ENCODE measurements at regions not wholly inside any gene's neighbourhood (a gene's known extent, or its start where the extent isn't known, plus 50 kb on each side); places are given as distances from the start of the nearest gene placed in this dataset.

GRCh38 chr19:29145756-29146155, 67.2 kb downstream of the UQCRFS1 start:
- Histone ChIP-seq H4K20me1 (ENCODE audit: control insufficient read depth, insufficient read depth) (no peaks in the 10 kb centered on the region), H3K79me2 (ENCODE audit: control insufficient read depth, insufficient read depth, low read length) (no peaks in the 10 kb centered on the region), H3K27me3 (replicated peaks in 1 of 2; ENCODE audit: control insufficient read depth in 2 of 2, insufficient read depth in 2 of 2, low read length in 1 of 2) (no peaks in the 10 kb centered on the region), H3K36me3 (ENCODE audit: control insufficient read depth in 2 of 2, insufficient read depth in 2 of 2, low read length in 1 of 2) (no peaks in the 10 kb centered on the region), H3K27ac (ENCODE audit: control insufficient read depth, insufficient read depth) (no peak overlapping the region), H2AFZ (ENCODE audit: control insufficient read depth, low read depth, low read length) (no peak overlapping the region), H3K9me3 (replicated peaks; ENCODE audit: control insufficient read depth, insufficient read depth, low read length) (no peaks in the 10 kb centered on the region), H3K9ac (ENCODE audit: control insufficient read depth, insufficient read depth, low read length) (no peak overlapping the region), H3K4me1 (ENCODE audit: control insufficient read depth, insufficient read depth, low read length) (no peaks in the 10 kb centered on the region), H3K4me2 (ENCODE audit: control insufficient read depth, insufficient read depth) (no peak overlapping the region), H3K4me3 (no peak overlapping the region)
- no peak for DNase-seq (ENCODE audit: low read depth, low spot score)
- ChIA-PET POLR2A (no interaction called here), RAD21 (ENCODE audit: unreplicated experiment) (interaction anchor here (0.6 kb wide), 1 partner anchor 95 kb away, joined by 3 read pairs; no protein-coding TSS in a partner anchor), CTCF (no interaction called here), SMC1A (ENCODE audit: uncharacterized antibody, unreplicated experiment) (no interaction called here)
- in situ Hi-C loops (cut with MboI), result no loop called here
- ATAC-seq, result no peak
- TF ChIP-seq RAD51 (IDR thresholded peaks at IDR 0.05), result no peak
- no peak for TF ChIP-seq JUND (IDR thresholded peaks at IDR 0.05; ENCODE audit: low read depth, low read length)
- TF ChIP-seq HDAC6 (IDR thresholded peaks at IDR 0.05; ENCODE audit: unreplicated experiment), result no peak
- TF ChIP-seq CBX3 (IDR thresholded peaks at IDR 0.05; ENCODE audit: borderline replicate concordance, low read depth), result no peak
- TF ChIP-seq ETV6 (conservative IDR thresholded peaks at IDR 0.05 in 1 of 2, IDR thresholded peaks at IDR 0.05 in 1 of 2; ENCODE audit: borderline replicate concordance in 1 of 2, low read depth in 1 of 2), result no peak
- TF ChIP-seq ATF7 (IDR thresholded peaks at IDR 0.05; ENCODE audit: low read depth), result no peak
- TF ChIP-seq POLR2A (IDR thresholded peaks at IDR 0.05; ENCODE audit: low read depth, low read length), result no peak
- no peak for TF ChIP-seq EP300 (IDR thresholded peaks at IDR 0.05; ENCODE audit: borderline replicate concordance in 1 of 2, control insufficient read depth in 1 of 2, low read depth in 2 of 2, low read length in 2 of 2)
- no peak for TF ChIP-seq FOXM1 (IDR thresholded peaks at IDR 0.05; ENCODE audit: low read depth, low read length)
- no TSS peak for BruUV-seq (replicated peaks)
- 3% methylated on average over 4 of the region's 4 CpGs for WGBS (ENCODE audit: insufficient coverage, insufficient replicate concordance, low lambda C conversion rate, missing lambda C conversion rate)
- intact Hi-C loops (cut with micrococcal nuclease; ENCODE audit: unreplicated experiment), result no loop called here
- no peak for FAIRE-seq

- H3K4me1 ChIP-seq (ENCODE audit: control insufficient read depth, insufficient read depth, low read length), result no peaks in the 10 kb centered on the region
- TF ChIP-seq, protein P1, sequence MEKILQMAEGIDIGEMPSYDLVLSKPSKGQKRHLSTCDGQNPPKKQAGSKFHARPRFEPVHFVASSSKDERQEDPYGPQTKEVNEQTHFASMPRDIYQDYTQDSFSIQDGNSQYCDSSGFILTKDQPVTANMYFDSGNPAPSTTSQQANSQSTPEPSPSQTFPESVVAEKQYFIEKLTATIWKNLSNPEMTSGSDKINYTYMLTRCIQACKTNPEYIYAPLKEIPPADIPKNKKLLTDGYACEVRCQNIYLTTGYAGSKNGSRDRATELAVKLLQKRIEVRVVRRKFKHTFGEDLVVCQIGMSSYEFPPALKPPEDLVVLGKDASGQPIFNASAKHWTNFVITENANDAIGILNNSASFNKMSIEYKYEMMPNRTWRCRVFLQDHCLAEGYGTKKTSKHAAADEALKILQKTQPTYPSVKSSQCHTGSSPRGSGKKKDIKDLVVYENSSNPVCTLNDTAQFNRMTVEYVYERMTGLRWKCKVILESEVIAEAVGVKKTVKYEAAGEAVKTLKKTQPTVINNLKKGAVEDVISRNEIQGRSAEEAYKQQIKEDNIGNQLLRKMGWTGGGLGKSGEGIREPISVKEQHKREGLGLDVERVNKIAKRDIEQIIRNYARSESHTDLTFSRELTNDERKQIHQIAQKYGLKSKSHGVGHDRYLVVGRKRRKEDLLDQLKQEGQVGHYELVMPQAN (conservative IDR thresholded peaks at IDR 0.05), result no peak
- TF ChIP-seq SRF (IDR thresholded peaks at IDR 0.05; ENCODE audit: low read depth in 2 of 2, low read length in 2 of 2) (no peak), MEF2B (IDR thresholded peaks at IDR 0.05; ENCODE audit: partially characterized antibody, poor library complexity, severe bottlenecking) (no peak), EED (IDR thresholded peaks at IDR 0.05; ENCODE audit: low read depth) (no peak), SREBF2 (IDR thresholded peaks at IDR 0.05; ENCODE audit: low read length) (no peak), RFX5 (IDR thresholded peaks at IDR 0.05; ENCODE audit: low read depth, low read length) (no peak), LARP7 (IDR thresholded peaks at IDR 0.05) (no peak), MXI1 (IDR thresholded peaks at IDR 0.05; ENCODE audit: low read depth, low read length) (no peak)
- ChIA-PET SMC1A (ENCODE audit: uncharacterized antibody, unreplicated experiment) (no interaction called here), CTCF (no interaction called here), RAD21 (ENCODE audit: unreplicated experiment) (no interaction called here), POLR2A (no interaction called here)
- FAIRE-seq, result no peak
- H4K20me1 ChIP-seq (ENCODE audit: control insufficient read depth, insufficient read depth), result no peaks in the 10 kb centered on the region
- no peak overlapping the region for H3K9ac ChIP-seq (ENCODE audit: control insufficient read depth, insufficient read depth, low read length)
- no peak overlapping the region for H2AFZ ChIP-seq (ENCODE audit: control insufficient read depth, low read depth, low read length)
- in situ Hi-C loops (cut with MboI) (no loop called here), intact Hi-C loops (cut with micrococcal nuclease; ENCODE audit: unreplicated experiment) (no loop called here)
- no peaks in the 10 kb centered on the region for H3K27me3 ChIP-seq (replicated peaks in 1 of 2; ENCODE audit: control insufficient read depth in 2 of 2, insufficient read depth in 2 of 2, low read length in 1 of 2)
- no peaks in the 10 kb centered on the region for H3K79me2 ChIP-seq (ENCODE audit: control insufficient read depth, insufficient read depth, low read length)
- no peaks in the 10 kb centered on the region for H3K36me3 ChIP-seq (ENCODE audit: control insufficient read depth in 2 of 2, insufficient read depth in 2 of 2, low read length in 1 of 2)
- no peak overlapping the region for H3K4me3 ChIP-seq
- H3K9me3 ChIP-seq (replicated peaks; ENCODE audit: control insufficient read depth, insufficient read depth, low read length), result peaks cover 3% of the 10 kb centered on the region; the same call in 1 of the 3 replicates
- no TSS peak for BruUV-seq (replicated peaks)
- no peak for ATAC-seq
- DNase-seq (ENCODE audit: low read depth, low spot score), result no peak
- H3K4me2 ChIP-seq (ENCODE audit: control insufficient read depth, insufficient read depth), result no peak overlapping the region
- no peak overlapping the region for H3K27ac ChIP-seq (ENCODE audit: control insufficient read depth, insufficient read depth)
- WGBS (ENCODE audit: insufficient coverage, insufficient replicate concordance, low lambda C conversion rate, missing lambda C conversion rate), result 34% methylated on average over 4 of the region's 4 CpGs
Observed at GRCh38 chr19:29143183-29143582, 69.8 kb downstream of the UQCRFS1 start.
